WERI-Rb-1 (cell line): ENCODE measurements at regions not wholly inside any gene's neighbourhood (a gene's known extent, or its start where the extent isn't known, plus 50 kb on each side); places are given as distances from the start of the nearest gene placed in this dataset.

Experiments
- DNase-seq: peaks from one replicate; pipeline ENCODE4 v3.0.0-alpha.2; 2020
- H3K27ac ChIP-seq: fragments of 250-450 bp; sonication (Bioruptor Pico); 2 replicates; pipeline ENCODE4 v1.5.1; 2020; ENCODE audit warnings: mild to moderate bottlenecking, moderate library complexity
- H3K27me3 ChIP-seq: fragments of 250-450 bp; sonication (Bioruptor Pico); 2 replicates; pipeline ENCODE4 v1.5.1; 2021; ENCODE audit warnings: mild to moderate bottlenecking, low read depth, moderate library complexity; ENCODE audit not compliant: insufficient read depth, severe bottlenecking
- H3K36me3 ChIP-seq: fragments of 250-450 bp; sonication (Bioruptor Pico); 2 replicates; pipeline ENCODE4 v1.5.1; 2020; ENCODE audit warnings: mild to moderate bottlenecking, moderate library complexity
- H3K4me3 ChIP-seq: 2 replicates; pipeline ENCODE4 v1.5.1; 2011; ENCODE audit warnings: low read depth, mild to moderate bottlenecking, control low read depth, low read length
- H3K9me3 ChIP-seq: fragments of 250-450 bp; sonication (Bioruptor Pico); 2 replicates; pipeline ENCODE4 v1.5.1; 2021; ENCODE audit warnings: mild to moderate bottlenecking, moderate library complexity; ENCODE audit not compliant: severe bottlenecking
- CTCF ChIP-seq: IDR thresholded peaks from 2 replicates; pipeline ENCODE4 v1.5.1; 2011; ENCODE audit warnings: low read depth, mild to moderate bottlenecking, control low read depth, inconsistent platforms, low read length

- no peak overlapping the region for H3K27ac ChIP-seq
- no peaks in the 10 kb centered on the region for H3K27me3 ChIP-seq
- no peaks in the 10 kb centered on the region for H3K36me3 ChIP-seq
- DNase-seq, result no peak
- no peaks in the 10 kb centered on the region for H3K9me3 ChIP-seq
- TF ChIP-seq CTCF, result no peak
- no peak overlapping the region for H3K4me3 ChIP-seq
Observed at GRCh38 chr12:87608321-87608720, 420.9 kb downstream of the C12orf50 start.

GRCh38 chr12:87603727-87604126 is 425.5 kb downstream of the C12orf50 start:
- Histone ChIP-seq H3K27me3 (no peaks in the 10 kb centered on the region), H3K9me3 (no peaks in the 10 kb centered on the region), H3K27ac (no peak overlapping the region), H3K36me3 (no peaks in the 10 kb centered on the region), H3K4me3 (no peak overlapping the region)
- DNase-seq, result no peak
- TF ChIP-seq CTCF, result no peak

GRCh38 chr12:87599459-87599858 is 429.7 kb downstream of the C12orf50 start:
- no peaks in the 10 kb centered on the region for H3K36me3 ChIP-seq
- no peak overlapping the region for H3K27ac ChIP-seq
- H3K4me3 ChIP-seq, result no peak overlapping the region
- no peaks in the 10 kb centered on the region for H3K9me3 ChIP-seq
- no peak for TF ChIP-seq CTCF
- DNase-seq, result no peak
- no peaks in the 10 kb centered on the region for H3K27me3 ChIP-seq

- no peaks in the 10 kb centered on the region for H3K36me3 ChIP-seq
- H3K4me3 ChIP-seq, result no peak overlapping the region
- H3K9me3 ChIP-seq, result no peaks in the 10 kb centered on the region
- DNase-seq, result no peak
- no peak overlapping the region for H3K27ac ChIP-seq
- no peaks in the 10 kb centered on the region for H3K27me3 ChIP-seq
- no peak for TF ChIP-seq CTCF
Observed at GRCh38 chr12:87597114-87597513, 432.1 kb downstream of the C12orf50 start.

GRCh38 chr12:87596636-87597035 is 432.6 kb downstream of the C12orf50 start:
- no peaks in the 10 kb centered on the region for H3K36me3 ChIP-seq
- no peak overlapping the region for H3K4me3 ChIP-seq
- DNase-seq, result no peak
- no peak for TF ChIP-seq CTCF
- H3K9me3 ChIP-seq, result no peaks in the 10 kb centered on the region
- no peaks in the 10 kb centered on the region for H3K27me3 ChIP-seq
- H3K27ac ChIP-seq, result no peak overlapping the region

GRCh38 chr12:87596134-87596533 is 433.1 kb downstream of the C12orf50 start:
- H3K27me3 ChIP-seq, result no peaks in the 10 kb centered on the region
- DNase-seq, result no peak
- TF ChIP-seq CTCF, result no peak
- H3K9me3 ChIP-seq, result no peaks in the 10 kb centered on the region
- H3K4me3 ChIP-seq, result no peak overlapping the region
- no peak overlapping the region for H3K27ac ChIP-seq
- H3K36me3 ChIP-seq, result no peaks in the 10 kb centered on the region
